ENCODE measurements at regions not wholly inside any gene's neighbourhood (a gene's known extent, or its start where the extent isn't known, plus 50 kb on each side); places are given as distances from the start of the nearest gene placed in this dataset.

GRCh38 chr10:78407966-78408365 is 374.3 kb downstream of the RPS24 start:
- DNase-seq: no peak
- Mint-ChIP-seq H3K36me3 (no peaks in the 10 kb centered on the region), H3K4me1 (peaks cover 7 to 11% (median 8%) of the 10 kb centered on the region in 3 donors), H3K27me3 (peaks cover 23 to 41% of the 10 kb centered on the region in 2 donors), H3K4me3 (peak overlapping the region in 1 of 7 donors; percentile 20), H3K27ac (no peak overlapping the region), H3K9me3 (no peaks in the 10 kb centered on the region)
- Histone ChIP-seq H3K4me3 (ENCODE audit: low read length) (no peak overlapping the region), H3K27me3 (ENCODE audit: insufficient read depth, low read length, poor library complexity, severe bottlenecking) (no peaks in the 10 kb centered on the region), H3K4me1 (ENCODE audit: insufficient read depth, low read length) (no peaks in the 10 kb centered on the region), H3K27ac (ENCODE audit: low read depth, low read length) (no peak overlapping the region), H3K36me3 (ENCODE audit: insufficient read depth, low read length) (no peaks in the 10 kb centered on the region), H3K9me3 (ENCODE audit: low read length) (no peaks in the 10 kb centered on the region)
- ChIA-PET POLR2A (no interaction called here), CTCF (no interaction called here)

GRCh38 chr10:78408671-78409472 is 375.2 kb downstream of the RPS24 start:
- H3K4me1 ChIP-seq (ENCODE audit: insufficient read depth, low read length): no peaks in the 10 kb centered on the region
- ChIA-PET POLR2A (no interaction called here), CTCF (no interaction called here)
- Mint-ChIP-seq H3K4me1 (peaks cover 7 to 11% (median 8%) of the 10 kb centered on the region in 3 donors), H3K4me3 (no peak overlapping the region), H3K27me3 (peaks cover 19 to 41% of the 10 kb centered on the region in 2 donors), H3K27ac (no peak overlapping the region), H3K36me3 (no peaks in the 10 kb centered on the region), H3K9me3 (no peaks in the 10 kb centered on the region)
- H3K36me3 ChIP-seq (ENCODE audit: insufficient read depth, low read length): no peaks in the 10 kb centered on the region
- H3K27me3 ChIP-seq (ENCODE audit: insufficient read depth, low read length, poor library complexity, severe bottlenecking): no peaks in the 10 kb centered on the region
- no peak overlapping the region for H3K4me3 ChIP-seq (ENCODE audit: low read length)
- H3K27ac ChIP-seq (ENCODE audit: low read depth, low read length): no peak overlapping the region
- H3K9me3 ChIP-seq (ENCODE audit: low read length): no peaks in the 10 kb centered on the region
- no peak for DNase-seq

- Mint-ChIP-seq H3K4me1 (peaks cover 7 to 11% (median 8%) of the 10 kb centered on the region in 3 donors), H3K9me3 (no peaks in the 10 kb centered on the region), H3K27me3 (peaks cover 17 to 41% of the 10 kb centered on the region in 2 donors), H3K4me3 (no peak overlapping the region), H3K36me3 (no peaks in the 10 kb centered on the region), H3K27ac (peak overlapping the region in 1 of 8 donors; percentile 64)
- H3K4me3 ChIP-seq (ENCODE audit: low read length): no peak overlapping the region
- DNase-seq: no peak
- no peaks in the 10 kb centered on the region for H3K4me1 ChIP-seq (ENCODE audit: insufficient read depth, low read length)
- H3K27me3 ChIP-seq (ENCODE audit: insufficient read depth, low read length, poor library complexity, severe bottlenecking): no peaks in the 10 kb centered on the region
- POLR2A ChIA-PET: no interaction called here
- CTCF ChIA-PET: no interaction called here
- no peaks in the 10 kb centered on the region for H3K36me3 ChIP-seq (ENCODE audit: insufficient read depth, low read length)
- no peaks in the 10 kb centered on the region for H3K9me3 ChIP-seq (ENCODE audit: low read length)
- H3K27ac ChIP-seq (ENCODE audit: low read depth, low read length): no peak overlapping the region
Measured at GRCh38 chr10:78410046-78410965, 376.6 kb downstream of the RPS24 start.

- H3K27me3 Mint-ChIP-seq: peaks cover 10 to 27% of the 10 kb centered on the region in 2 donors
- no peaks in the 10 kb centered on the region for H3K27me3 ChIP-seq (ENCODE audit: insufficient read depth, low read length, poor library complexity, severe bottlenecking)
- H3K36me3 Mint-ChIP-seq: no peaks in the 10 kb centered on the region
- H3K4me1 ChIP-seq (ENCODE audit: insufficient read depth, low read length): no peaks in the 10 kb centered on the region
- no peaks in the 10 kb centered on the region for H3K36me3 ChIP-seq (ENCODE audit: insufficient read depth, low read length)
- H3K4me1 Mint-ChIP-seq: peaks cover 3 to 7% (median 4%) of the 10 kb centered on the region in 3 donors
- H3K4me3 Mint-ChIP-seq: no peak overlapping the region
- no peak for DNase-seq
- POLR2A ChIA-PET: no interaction called here
- H3K9me3 ChIP-seq (ENCODE audit: low read length): no peaks in the 10 kb centered on the region
- no peaks in the 10 kb centered on the region for H3K9me3 Mint-ChIP-seq
- H3K4me3 ChIP-seq (ENCODE audit: low read length): no peak overlapping the region
- CTCF ChIA-PET: no interaction called here
- no peak overlapping the region for H3K27ac ChIP-seq (ENCODE audit: low read depth, low read length)
- peak overlapping the region in 1 of 8 donors; percentile 30 for H3K27ac Mint-ChIP-seq
Measured at GRCh38 chr10:78411716-78412115, 378.1 kb downstream of the RPS24 start.

GRCh38 chr10:78412605-78413004 is 378.9 kb downstream of the RPS24 start:
- no peaks in the 10 kb centered on the region for H3K4me1 ChIP-seq (ENCODE audit: insufficient read depth, low read length)
- no peaks in the 10 kb centered on the region for H3K36me3 ChIP-seq (ENCODE audit: insufficient read depth, low read length)
- H3K4me3 Mint-ChIP-seq: no peak overlapping the region
- no peak overlapping the region for H3K4me3 ChIP-seq (ENCODE audit: low read length)
- H3K27ac ChIP-seq (ENCODE audit: low read depth, low read length): no peak overlapping the region
- H3K27ac Mint-ChIP-seq: no peak overlapping the region
- ChIA-PET CTCF (no interaction called here), POLR2A (no interaction called here)
- H3K9me3 Mint-ChIP-seq: no peaks in the 10 kb centered on the region
- H3K4me1 Mint-ChIP-seq: peaks cover 0 to 2% (median 0%) of the 10 kb centered on the region in 3 donors
- no peaks in the 10 kb centered on the region for H3K27me3 ChIP-seq (ENCODE audit: insufficient read depth, low read length, poor library complexity, severe bottlenecking)
- no peaks in the 10 kb centered on the region for H3K36me3 Mint-ChIP-seq
- DNase-seq: no peak
- peaks cover 12 to 22% of the 10 kb centered on the region in 2 donors for H3K27me3 Mint-ChIP-seq
- H3K9me3 ChIP-seq (ENCODE audit: low read length): no peaks in the 10 kb centered on the region

- Mint-ChIP-seq H3K4me1 (no peaks in the 10 kb centered on the region), H3K36me3 (no peaks in the 10 kb centered on the region), H3K27ac (no peak overlapping the region), H3K9me3 (no peaks in the 10 kb centered on the region), H3K27me3 (peaks cover 6 to 15% of the 10 kb centered on the region in 2 donors), H3K4me3 (no peak overlapping the region)
- H3K4me3 ChIP-seq (ENCODE audit: low read length): no peak overlapping the region
- H3K36me3 ChIP-seq (ENCODE audit: insufficient read depth, low read length): no peaks in the 10 kb centered on the region
- H3K9me3 ChIP-seq (ENCODE audit: low read length): no peaks in the 10 kb centered on the region
- POLR2A ChIA-PET: no interaction called here
- CTCF ChIA-PET: interaction anchor here (0.7 kb wide), 1 partner anchor 1646 kb away, joined by 3 read pairs; no protein-coding TSS in a partner anchor
- no peaks in the 10 kb centered on the region for H3K27me3 ChIP-seq (ENCODE audit: insufficient read depth, low read length, poor library complexity, severe bottlenecking)
- H3K4me1 ChIP-seq (ENCODE audit: insufficient read depth, low read length): no peaks in the 10 kb centered on the region
- no peak overlapping the region for H3K27ac ChIP-seq (ENCODE audit: low read depth, low read length)
- no peak for DNase-seq
Measured at GRCh38 chr10:78413076-78414055, 379.7 kb downstream of the RPS24 start.

GRCh38 chr10:78414380-78414779 is 380.7 kb downstream of the RPS24 start:
- CTCF ChIA-PET: no interaction called here
- H3K9me3 ChIP-seq (ENCODE audit: low read length): no peaks in the 10 kb centered on the region
- H3K36me3 Mint-ChIP-seq: no peaks in the 10 kb centered on the region
- H3K27me3 Mint-ChIP-seq: peaks cover 8 to 11% of the 10 kb centered on the region in 2 donors
- no peak overlapping the region for H3K4me3 ChIP-seq (ENCODE audit: low read length)
- H3K4me1 Mint-ChIP-seq: no peaks in the 10 kb centered on the region
- no peak for DNase-seq
- H3K27ac ChIP-seq (ENCODE audit: low read depth, low read length): no peak overlapping the region
- no peak overlapping the region for H3K27ac Mint-ChIP-seq
- no peaks in the 10 kb centered on the region for H3K36me3 ChIP-seq (ENCODE audit: insufficient read depth, low read length)
- no peak overlapping the region for H3K4me3 Mint-ChIP-seq
- H3K27me3 ChIP-seq (ENCODE audit: insufficient read depth, low read length, poor library complexity, severe bottlenecking): no peaks in the 10 kb centered on the region
- H3K9me3 Mint-ChIP-seq: no peaks in the 10 kb centered on the region
- POLR2A ChIA-PET: no interaction called here
- H3K4me1 ChIP-seq (ENCODE audit: insufficient read depth, low read length): no peaks in the 10 kb centered on the region

Measured in CD8-positive, alpha-beta memory T cell (primary cell).